Sciatic nerve (tissue), 2 donors: ENCODE measurements at regions not wholly inside any gene's neighbourhood (a gene's known extent, or its start where the extent isn't known, plus 50 kb on each side); places are given as distances from the start of the nearest gene placed in this dataset.

Experiments
- ATAC-seq: fragments of 200-7000 bp; cut with Tn5 transposase; one replicate; pipeline ENCODE4 v1.9.1; 2020; ENCODE audit warnings: mild to moderate bottlenecking, moderate library complexity
- DNase-seq: peaks from one replicate; pipeline ENCODE4 v3.0.0-alpha.2; 2020; ENCODE audit warnings: low spot score
- intact Hi-C: fragments of 100-400 bp; cut with DNase I; formaldehyde crosslinking; loops from one replicate; pipeline ENCODE4 v1.14.2; 2022
- donor health status: DM: no; HTN: no; CAD: no.
- donor health status: DM: no; HTN: no; CAD: no.

GRCh38 chr4:3706111-3706511, 60.1 kb upstream of the ADRA2C start:
- intact Hi-C loops: no loop called here
- no peak for ATAC-seq
- DNase-seq: no peak

GRCh38 chr4:3705236-3705987, 60.8 kb upstream of the ADRA2C start:
- ATAC-seq: no peak
- no peak for DNase-seq
- intact Hi-C loops: no loop called here

GRCh38 chr4:3704669-3705068, 61.5 kb upstream of the ADRA2C start:
- ATAC-seq: no peak
- no peak for DNase-seq
- intact Hi-C loops: no loop called here

GRCh38 chr4:3703677-3704521, 62.3 kb upstream of the ADRA2C start:
- no peak for ATAC-seq
- DNase-seq: no peak
- intact Hi-C loops: no loop called here

- intact Hi-C loops: no loop called here
- ATAC-seq: no peak
These were observed 62.9 kb upstream of the ADRA2C start for GRCh38 chr4:3703343-3703676.

GRCh38 chr4:3702561-3703221, 63.5 kb upstream of the ADRA2C start:
- intact Hi-C loops: no loop called here
- DNase-seq (no peak), ATAC-seq (no peak)

More at GRCh38 chr4:3703343-3703676, 62.9 kb upstream of the ADRA2C start:
- DNase-seq: no peak

- DNase-seq: no peak
- ATAC-seq: no peak
- intact Hi-C loops: no loop called here
These were observed 64.2 kb upstream of the ADRA2C start for GRCh38 chr4:3701736-3702560.

- intact Hi-C loops: no loop called here
- DNase-seq: no peak
- ATAC-seq: no peak
These were observed 64.9 kb upstream of the ADRA2C start for GRCh38 chr4:3701271-3701734.

- no peak for ATAC-seq
- DNase-seq: no peak
- intact Hi-C loops: no loop called here
These were observed 65.4 kb upstream of the ADRA2C start for GRCh38 chr4:3700736-3701135.

- ATAC-seq (no peak), DNase-seq (no peak)
- intact Hi-C loops: no loop called here
These were observed 66.0 kb upstream of the ADRA2C start for GRCh38 chr4:3700223-3700622.

GRCh38 chr4:3699678-3700077, 66.5 kb upstream of the ADRA2C start:
- no peak for ATAC-seq
- intact Hi-C loops: no loop called here

GRCh38 chr4:3699261-3699660, 66.9 kb upstream of the ADRA2C start:
- DNase-seq: no peak
- ATAC-seq: no peak
- intact Hi-C loops: no loop called here

More at GRCh38 chr4:3699678-3700077, 66.5 kb upstream of the ADRA2C start:
- DNase-seq: no peak

GRCh38 chr4:3697033-3697432, 69.2 kb upstream of the ADRA2C start:
- no peak for DNase-seq
- intact Hi-C loops: no loop called here
- ATAC-seq: no peak

- intact Hi-C loops: no loop called here
- DNase-seq: no peak
- no peak for ATAC-seq
These were observed 75.5 kb upstream of the ADRA2C start for GRCh38 chr4:3690551-3691152.

- ATAC-seq (no peak), DNase-seq (no peak)
- intact Hi-C loops: no loop called here
These were observed 76.3 kb upstream of the ADRA2C start for GRCh38 chr4:3689576-3690550.

- intact Hi-C loops: no loop called here
- DNase-seq (no peak), ATAC-seq (no peak)
These were observed 77.2 kb upstream of the ADRA2C start for GRCh38 chr4:3689006-3689405.
